Osteocyte (in vitro differentiated cells): ENCODE measurements at regions not wholly inside any gene's neighbourhood (a gene's known extent, or its start where the extent isn't known, plus 50 kb on each side); places are given as distances from the start of the nearest gene placed in this dataset.

Source experiments
- DNase-seq: peaks from one replicate; pipeline ENCODE4 v3.0.0; 2021; ENCODE audit warnings: mixed read lengths; ENCODE audit not compliant: unreplicated experiment; ENCODE audit errors: extremely low spot score
- H3K27ac Mint-ChIP-seq: one replicate; pipeline ENCODE4 v1.8.0; 2021; ENCODE audit warnings: mild to moderate bottlenecking, mixed read lengths; ENCODE audit not compliant: unreplicated experiment
- H3K27me3 Mint-ChIP-seq: one replicate; pipeline ENCODE4 v1.8.0; 2021; ENCODE audit warnings: mixed read lengths; ENCODE audit not compliant: unreplicated experiment
- H3K36me3 Mint-ChIP-seq: one replicate; pipeline ENCODE4 v1.8.0; 2021; ENCODE audit warnings: mixed read lengths; ENCODE audit not compliant: unreplicated experiment
- H3K4me1 Mint-ChIP-seq: one replicate; pipeline ENCODE4 v1.8.0; 2021; ENCODE audit warnings: mixed read lengths; ENCODE audit not compliant: unreplicated experiment
- H3K4me3 Mint-ChIP-seq: one replicate; pipeline ENCODE4 v1.8.0; 2021; ENCODE audit warnings: mild to moderate bottlenecking, moderate library complexity, mixed read lengths; ENCODE audit not compliant: unreplicated experiment
- H3K9me3 Mint-ChIP-seq: one replicate; pipeline ENCODE4 v1.8.0; 2021; ENCODE audit warnings: mixed read lengths; ENCODE audit not compliant: unreplicated experiment
- TF ChIP-seq, protein P1 (sequence below): fragments of 200-600 bp; sonication (generic); IDR thresholded peaks from 2 replicates; pipeline ENCODE4 v1.5.0; 2021; ENCODE audit warnings: antibody characterized with exemption, mild to moderate bottlenecking, moderate library complexity

DNA sequence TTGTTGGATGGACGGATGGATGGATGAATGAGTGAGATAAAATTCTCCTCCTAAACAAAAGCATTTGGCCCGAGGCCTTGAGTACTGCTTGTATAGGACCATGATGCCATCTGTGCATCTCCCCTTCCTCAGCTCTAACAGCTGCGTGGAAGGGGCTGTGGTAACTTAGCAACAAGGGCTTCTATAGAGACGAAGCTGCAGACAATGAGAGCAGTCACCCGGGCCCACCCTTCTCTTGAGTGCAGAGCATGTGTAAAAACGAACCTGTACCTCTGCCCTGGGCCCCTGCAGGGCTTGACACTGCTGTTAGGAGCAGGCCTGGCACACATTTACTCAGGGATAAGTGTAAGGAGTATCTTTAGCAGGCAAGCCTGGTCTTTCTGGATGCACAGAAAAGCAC, 391.5 kb downstream of the CADM1 start:
- Mint-ChIP-seq H3K27me3 (peaks cover 16% of the 10 kb centered on the region), H3K9me3 (no peaks in the 10 kb centered on the region), H3K27ac (no peak overlapping the region), H3K4me1 (no peaks in the 10 kb centered on the region), H3K4me3 (no peak overlapping the region), H3K36me3 (no peaks in the 10 kb centered on the region)
- TF ChIP-seq, protein P1, sequence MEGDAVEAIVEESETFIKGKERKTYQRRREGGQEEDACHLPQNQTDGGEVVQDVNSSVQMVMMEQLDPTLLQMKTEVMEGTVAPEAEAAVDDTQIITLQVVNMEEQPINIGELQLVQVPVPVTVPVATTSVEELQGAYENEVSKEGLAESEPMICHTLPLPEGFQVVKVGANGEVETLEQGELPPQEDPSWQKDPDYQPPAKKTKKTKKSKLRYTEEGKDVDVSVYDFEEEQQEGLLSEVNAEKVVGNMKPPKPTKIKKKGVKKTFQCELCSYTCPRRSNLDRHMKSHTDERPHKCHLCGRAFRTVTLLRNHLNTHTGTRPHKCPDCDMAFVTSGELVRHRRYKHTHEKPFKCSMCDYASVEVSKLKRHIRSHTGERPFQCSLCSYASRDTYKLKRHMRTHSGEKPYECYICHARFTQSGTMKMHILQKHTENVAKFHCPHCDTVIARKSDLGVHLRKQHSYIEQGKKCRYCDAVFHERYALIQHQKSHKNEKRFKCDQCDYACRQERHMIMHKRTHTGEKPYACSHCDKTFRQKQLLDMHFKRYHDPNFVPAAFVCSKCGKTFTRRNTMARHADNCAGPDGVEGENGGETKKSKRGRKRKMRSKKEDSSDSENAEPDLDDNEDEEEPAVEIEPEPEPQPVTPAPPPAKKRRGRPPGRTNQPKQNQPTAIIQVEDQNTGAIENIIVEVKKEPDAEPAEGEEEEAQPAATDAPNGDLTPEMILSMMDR, result no peak
- no peak for DNase-seq

DNA sequence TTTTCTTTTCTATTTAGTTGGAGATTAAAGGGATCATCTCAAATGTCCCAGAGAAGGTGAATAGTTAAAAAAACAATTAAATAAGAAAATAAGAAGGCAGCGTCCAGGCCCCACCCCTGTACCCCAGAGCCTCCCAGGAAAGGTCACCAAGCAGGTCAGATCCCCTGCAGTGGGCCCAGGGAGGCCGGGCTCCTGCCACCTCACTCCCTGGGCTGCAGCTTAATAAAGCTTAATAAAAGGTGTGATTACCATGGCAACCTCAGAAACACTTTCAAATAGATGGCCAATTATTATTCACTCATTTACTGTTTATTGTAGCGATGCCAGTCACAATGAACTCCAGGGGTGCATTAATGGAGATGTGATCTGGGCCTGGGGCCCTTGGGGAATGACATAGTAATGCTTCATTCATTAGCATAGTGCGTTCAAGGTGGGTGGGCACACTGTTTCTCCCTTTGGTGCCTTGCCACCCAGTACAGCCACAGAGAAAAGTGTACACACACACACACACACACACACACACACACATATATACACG, 386.2 kb downstream of the CADM1 start:
- no peaks in the 10 kb centered on the region for H3K9me3 Mint-ChIP-seq
- no peak overlapping the region for H3K4me3 Mint-ChIP-seq
- no peaks in the 10 kb centered on the region for H3K36me3 Mint-ChIP-seq
- H3K27ac Mint-ChIP-seq, result no peak overlapping the region
- no peaks in the 10 kb centered on the region for H3K4me1 Mint-ChIP-seq
- TF ChIP-seq, protein P1, result no peak
- H3K27me3 Mint-ChIP-seq, result peaks cover 17% of the 10 kb centered on the region
- no peak for DNase-seq

DNA sequence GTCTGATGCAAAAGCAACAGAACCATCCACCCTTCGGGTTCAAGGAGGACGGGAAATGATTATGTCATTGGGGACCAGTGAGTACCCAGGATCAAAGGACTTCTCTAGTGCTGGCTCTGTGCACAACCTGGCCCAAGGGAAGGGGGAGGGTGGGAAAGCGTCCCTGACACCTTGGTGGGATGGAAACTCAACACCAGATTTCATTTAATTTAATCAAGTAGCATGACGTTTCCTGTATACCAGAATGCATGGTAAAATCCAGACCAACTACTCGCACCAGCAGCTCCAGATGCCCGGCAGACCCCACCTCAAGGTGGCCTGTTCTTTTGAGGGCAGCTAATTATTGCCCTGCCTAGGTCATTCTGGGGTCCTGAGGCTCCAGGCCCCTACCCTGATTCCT, 385.1 kb downstream of the CADM1 start:
- Mint-ChIP-seq H3K36me3 (no peaks in the 10 kb centered on the region), H3K4me3 (no peak overlapping the region), H3K27me3 (peaks cover 17% of the 10 kb centered on the region), H3K9me3 (no peaks in the 10 kb centered on the region), H3K27ac (no peak overlapping the region), H3K4me1 (no peaks in the 10 kb centered on the region)
- DNase-seq, result no peak
- TF ChIP-seq, protein P1, result no peak
